ENCODE measurements at regions not wholly inside any gene's neighbourhood (a gene's known extent, or its start where the extent isn't known, plus 50 kb on each side); places are given as distances from the start of the nearest gene placed in this dataset.

- FAIRE-seq, result no peak
Measured at GRCh38 chr20:43799150-43799711, 72.4 kb upstream of the GTSF1L start.

DNA sequence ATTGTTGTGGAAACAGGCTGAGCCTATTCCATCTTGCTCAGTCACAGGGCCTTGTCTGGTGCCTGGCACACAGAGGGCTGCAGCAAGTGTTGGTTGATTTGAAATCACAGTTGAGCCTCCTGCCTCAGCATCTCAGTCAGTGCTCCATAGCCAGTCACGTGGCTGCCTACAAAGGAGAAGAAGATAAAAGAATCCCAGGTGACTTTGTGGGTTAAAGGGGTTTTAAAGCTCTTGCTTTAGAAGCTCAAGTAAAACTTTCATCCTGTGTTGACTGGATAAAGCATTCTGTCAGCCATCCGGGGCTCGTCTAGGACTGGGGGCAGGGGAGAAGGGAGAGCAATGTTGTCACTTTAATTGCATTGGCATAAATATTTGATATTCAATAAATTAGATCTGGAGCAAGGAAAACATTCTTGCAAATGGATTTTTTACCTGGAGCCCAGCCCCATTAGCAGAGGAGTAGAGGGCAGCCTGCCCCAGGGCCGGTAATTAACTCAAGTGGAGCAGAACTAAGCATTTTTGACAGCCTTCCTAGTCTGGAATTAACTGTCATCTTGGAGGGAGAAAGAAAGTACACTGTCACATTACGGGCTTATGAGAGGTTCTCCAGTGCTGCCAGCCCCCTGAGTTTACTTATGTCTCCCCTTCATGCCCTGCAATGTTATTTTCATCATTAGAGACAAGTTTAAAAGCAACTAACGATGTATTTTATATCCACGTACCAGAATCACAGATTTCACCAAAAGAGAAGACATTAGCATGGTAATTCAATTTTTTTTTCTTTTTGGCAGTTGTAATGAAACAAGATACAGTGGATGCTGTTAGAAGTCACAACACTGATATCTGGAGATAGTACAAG lies 71.7 kb upstream of the GTSF1L start:
- no peak for FAIRE-seq

DNA sequence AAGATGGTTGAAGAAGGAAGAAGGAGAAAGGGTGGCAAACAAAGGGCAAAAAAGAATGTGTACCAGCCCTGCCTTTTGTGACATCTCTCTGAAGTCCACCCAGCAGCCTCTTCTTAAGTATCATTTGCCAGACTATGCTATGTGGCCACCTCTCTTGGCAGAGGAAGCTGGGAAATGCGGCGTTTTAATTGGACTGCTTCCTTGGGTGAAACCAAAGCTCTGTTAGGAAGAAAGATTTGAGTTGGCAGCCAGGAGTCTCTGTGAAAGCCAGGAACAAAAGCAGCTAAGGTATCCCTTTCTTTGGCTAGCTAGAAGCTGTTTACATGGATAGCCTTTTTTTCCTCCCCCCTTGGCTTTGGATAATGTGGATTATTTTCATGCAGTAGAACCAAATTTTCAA lies 67.5 kb upstream of the GTSF1L start:
- FAIRE-seq, result no peak

- FAIRE-seq, result no peak
Measured at GRCh38 chr20:43789593-43789992, 62.8 kb upstream of the GTSF1L start.

DNA sequence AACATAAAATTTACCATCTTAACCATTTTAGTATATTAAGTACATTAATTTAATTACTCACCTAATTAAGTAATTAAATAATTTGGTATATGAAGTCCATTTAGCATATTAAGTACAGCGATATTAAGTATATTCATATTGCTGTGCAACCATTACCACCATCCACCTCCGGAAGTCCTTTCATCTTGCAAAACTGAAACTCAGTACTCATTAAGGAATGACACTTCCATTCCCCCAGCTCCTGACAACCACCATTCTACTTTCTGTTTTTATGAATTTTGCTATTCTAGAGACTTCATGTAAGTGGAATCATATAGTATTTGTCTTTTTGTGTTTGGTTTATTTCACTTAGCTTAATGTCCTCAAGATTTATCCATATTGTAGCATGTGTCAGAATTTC lies 61.1 kb upstream of the GTSF1L start:
- FAIRE-seq, result no peak

GRCh38 chr20:43786885-43787284 lies 60.1 kb upstream of the GTSF1L start:
- FAIRE-seq, result no peak

DNA sequence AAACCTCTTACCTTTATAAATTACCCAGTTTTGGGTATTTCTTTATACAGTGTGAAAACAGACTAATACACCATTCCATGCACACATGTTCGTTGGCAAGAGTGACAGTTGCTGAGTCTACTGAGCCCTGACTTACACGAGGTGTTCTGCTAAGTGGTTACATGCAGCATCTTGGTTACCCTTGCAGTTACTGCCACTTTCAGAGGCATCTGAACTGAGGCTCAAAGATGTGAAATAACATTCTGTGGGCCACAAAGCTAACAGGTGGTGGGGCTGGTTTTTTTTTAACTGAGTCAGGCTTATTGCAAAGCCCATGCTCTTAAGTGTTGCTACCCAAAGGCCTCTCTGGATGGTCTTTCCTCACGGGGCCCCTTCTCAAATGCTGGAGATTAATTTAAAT lies 54.4 kb upstream of the GTSF1L start:
- FAIRE-seq, result no peak

- no peak for FAIRE-seq
Measured at GRCh38 chr20:43778375-43778774, 51.6 kb upstream of the GTSF1L start.

DNA sequence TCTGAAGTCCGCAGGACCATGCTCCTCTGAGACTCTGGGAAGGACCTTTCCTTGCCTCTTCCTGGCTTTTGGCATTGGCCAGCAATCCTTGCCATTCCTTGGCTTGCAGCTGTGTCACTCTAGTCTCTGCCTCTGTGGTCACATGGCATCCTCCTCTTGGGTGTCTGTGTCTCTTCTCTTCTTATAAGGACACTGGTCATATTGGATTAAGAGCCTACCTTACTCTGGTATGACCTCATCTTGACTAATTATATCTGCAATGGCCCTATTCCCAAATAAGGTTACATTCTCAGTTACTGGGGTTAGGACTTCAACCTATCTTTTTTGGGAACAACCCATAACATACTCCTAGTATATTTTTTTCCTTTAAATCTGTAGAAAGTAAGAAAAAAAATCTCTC lies 49.9 kb upstream of the GTSF1L start:
- no peak for FAIRE-seq

Measured in A204.1 (cell line).